Prostate gland (tissue), 2 donors: ENCODE measurements at regions not wholly inside any gene's neighbourhood (a gene's known extent, or its start where the extent isn't known, plus 50 kb on each side); places are given as distances from the start of the nearest gene placed in this dataset.

Source experiments
- DNase-seq: peaks from one replicate; pipeline ENCODE4 v3.0.0-alpha.2; 2019; ENCODE audit warnings: low spot score
- H3K27ac ChIP-seq, 2 donors: fragments of 200-600 bp; sonication (generic); 2 replicates each; pipeline ENCODE4 v1.5.1; 2017 to 2019
- H3K27me3 ChIP-seq: fragments of 200-600 bp; sonication (generic); replicated peaks from 2 replicates; pipeline ENCODE4 v1.5.1; 2019; ENCODE audit not compliant: insufficient read depth
- H3K36me3 ChIP-seq, 2 donors: fragments of 200-600 bp; sonication (generic); 1 replicate in 1 of 2; 2 replicates in 1 of 2; pipeline versions ENCODE4 v1.5.1 to v1.8.1; 2017 to 2019
- H3K4me1 ChIP-seq: fragments of 200-600 bp; sonication (generic); replicated peaks from 2 replicates; pipeline ENCODE4 v1.5.1; 2019
- H3K4me3 ChIP-seq, 2 donors: fragments of 200-600 bp; sonication (generic); 2 replicates each; pipeline ENCODE4 v1.5.1; 2017 to 2019
- H3K9me3 ChIP-seq: fragments of 200-600 bp; sonication (generic); 2 replicates; pipeline ENCODE4 v1.5.1; 2017
- CTCF ChIP-seq, 4 experiments: fragments of 200-600 bp in 2 of 4; fragments of 450-650 bp in 2 of 4; sonication (generic) in 2 of 4; IDR thresholded peaks; 1 replicate in 3 of 4; 2 replicates in 1 of 4; pipeline ENCODE4 v1.5.1; 2016 to 2019; ENCODE audit warnings: antibody characterized with exemption in 4 of 4, mild to moderate bottlenecking in 2 of 4, moderate library complexity in 2 of 4
- POLR2A ChIP-seq: fragments of 450-650 bp; IDR thresholded peaks from one replicate; pipeline ENCODE4 v1.6.1; 2016; ENCODE audit warnings: antibody characterized with exemption, mild to moderate bottlenecking
- POLR2AphosphoS5 ChIP-seq: sonication (generic); formaldehyde crosslinking; IDR thresholded peaks from one replicate; pipeline ENCODE4 v1.6.1; 2017; ENCODE audit warnings: antibody characterized with exemption
- WGBS: methylation state at CpG from one replicate; pipeline ENCODE4 v1.1.5; 2018; 5-methylcytosine and 5-hydroxymethylcytosine counted together
- intact Hi-C: fragments of 100-400 bp; cut with DNase I; formaldehyde crosslinking; loops from one replicate; pipeline ENCODE4 v1.14.2; 2022

GRCh38 chr21:35410123-35410522, 361.0 kb upstream of the RUNX1 start:
- TF ChIP-seq POLR2AphosphoS5: no peak
- no peak for TF ChIP-seq CTCF (IDR thresholded peaks at IDR 0.05)
- TF ChIP-seq POLR2A: no peak
- no peaks in the 10 kb centered on the region for H3K36me3 ChIP-seq
- WGBS: 85% methylated on average over 1 of the region's 1 CpG
- H3K4me3 ChIP-seq: no peak overlapping the region
- no peaks in the 10 kb centered on the region for H3K9me3 ChIP-seq
- H3K4me1 ChIP-seq: no peaks in the 10 kb centered on the region
- DNase-seq: no peak
- no peak overlapping the region for H3K27ac ChIP-seq
- H3K27me3 ChIP-seq: no peaks in the 10 kb centered on the region
- intact Hi-C loops: no loop called here

GRCh38 chr21:35408401-35408800, 359.3 kb upstream of the RUNX1 start:
- no peaks in the 10 kb centered on the region for H3K9me3 ChIP-seq
- H3K4me3 ChIP-seq: no peak overlapping the region
- no peaks in the 10 kb centered on the region for H3K36me3 ChIP-seq
- H3K27ac ChIP-seq: no peak overlapping the region
- no peaks in the 10 kb centered on the region for H3K27me3 ChIP-seq
- H3K4me1 ChIP-seq: no peaks in the 10 kb centered on the region
- intact Hi-C loops: loop anchor here (10.0 kb wide), 1 partner anchor 354 kb away; no protein-coding TSS in a partner anchor
- WGBS: 26% methylated on average over 2 of the region's 2 CpGs
- TF ChIP-seq POLR2AphosphoS5 (no peak), POLR2A (no peak), CTCF (IDR thresholded peaks at IDR 0.05) (no peak)
- no peak for DNase-seq

- TF ChIP-seq POLR2A (no peak), CTCF (IDR thresholded peaks at IDR 0.05) (no peak), POLR2AphosphoS5 (no peak)
- no peak overlapping the region for H3K4me3 ChIP-seq
- H3K9me3 ChIP-seq: no peaks in the 10 kb centered on the region
- H3K27me3 ChIP-seq: no peaks in the 10 kb centered on the region
- H3K36me3 ChIP-seq: no peaks in the 10 kb centered on the region
- H3K4me1 ChIP-seq: no peaks in the 10 kb centered on the region
- intact Hi-C loops: loop anchor here (10.0 kb wide), 1 partner anchor 352 kb away; no protein-coding TSS in a partner anchor
- H3K27ac ChIP-seq: no peak overlapping the region
- WGBS: 81% methylated on average over 6 of the region's 6 CpGs
- no peak for DNase-seq
Measured at GRCh38 chr21:35406635-35407034, 357.5 kb upstream of the RUNX1 start.

GRCh38 chr21:35405981-35406380, 356.9 kb upstream of the RUNX1 start:
- H3K9me3 ChIP-seq: no peaks in the 10 kb centered on the region
- TF ChIP-seq POLR2AphosphoS5 (no peak), CTCF (IDR thresholded peaks at IDR 0.05) (no peak), POLR2A (no peak)
- H3K4me1 ChIP-seq: no peaks in the 10 kb centered on the region
- H3K27me3 ChIP-seq: no peaks in the 10 kb centered on the region
- no peak overlapping the region for H3K4me3 ChIP-seq
- no peak for DNase-seq
- no peak overlapping the region for H3K27ac ChIP-seq
- H3K36me3 ChIP-seq: no peaks in the 10 kb centered on the region
- intact Hi-C loops: loop anchor here (10.0 kb wide), 1 partner anchor 351 kb away; no protein-coding TSS in a partner anchor

- H3K27ac ChIP-seq: no peak overlapping the region
- intact Hi-C loops: loop anchor here (10.0 kb wide), 1 partner anchor 349 kb away; no protein-coding TSS in a partner anchor
- H3K27me3 ChIP-seq: no peaks in the 10 kb centered on the region
- no peaks in the 10 kb centered on the region for H3K4me1 ChIP-seq
- no peak for TF ChIP-seq POLR2AphosphoS5
- TF ChIP-seq CTCF (IDR thresholded peaks at IDR 0.05): no peak
- TF ChIP-seq POLR2A: no peak
- no peaks in the 10 kb centered on the region for H3K9me3 ChIP-seq
- no peak overlapping the region for H3K4me3 ChIP-seq
- WGBS: 94% methylated on average over 3 of the region's 3 CpGs
- no peak for DNase-seq
- no peaks in the 10 kb centered on the region for H3K36me3 ChIP-seq
Measured at GRCh38 chr21:35404247-35404646, 355.1 kb upstream of the RUNX1 start.
